ENCODE measurements at regions not wholly inside any gene's neighbourhood (a gene's known extent, or its start where the extent isn't known, plus 50 kb on each side); places are given as distances from the start of the nearest gene placed in this dataset.
A peak's percentile ranks its signal among the peaks of the same experiment; 100 is the strongest.

GRCh38 chr14:51335531-51335930, 95.5 kb downstream of the TMX1 start:
- TF ChIP-seq POLR2AphosphoS5 (IDR thresholded peaks at IDR 0.05) = no peak
- no peak for TF ChIP-seq POLR2A (IDR thresholded peaks at IDR 0.05)
- TF ChIP-seq EP300 (IDR thresholded peaks at IDR 0.05) = no peak
- TF ChIP-seq, protein P1, sequence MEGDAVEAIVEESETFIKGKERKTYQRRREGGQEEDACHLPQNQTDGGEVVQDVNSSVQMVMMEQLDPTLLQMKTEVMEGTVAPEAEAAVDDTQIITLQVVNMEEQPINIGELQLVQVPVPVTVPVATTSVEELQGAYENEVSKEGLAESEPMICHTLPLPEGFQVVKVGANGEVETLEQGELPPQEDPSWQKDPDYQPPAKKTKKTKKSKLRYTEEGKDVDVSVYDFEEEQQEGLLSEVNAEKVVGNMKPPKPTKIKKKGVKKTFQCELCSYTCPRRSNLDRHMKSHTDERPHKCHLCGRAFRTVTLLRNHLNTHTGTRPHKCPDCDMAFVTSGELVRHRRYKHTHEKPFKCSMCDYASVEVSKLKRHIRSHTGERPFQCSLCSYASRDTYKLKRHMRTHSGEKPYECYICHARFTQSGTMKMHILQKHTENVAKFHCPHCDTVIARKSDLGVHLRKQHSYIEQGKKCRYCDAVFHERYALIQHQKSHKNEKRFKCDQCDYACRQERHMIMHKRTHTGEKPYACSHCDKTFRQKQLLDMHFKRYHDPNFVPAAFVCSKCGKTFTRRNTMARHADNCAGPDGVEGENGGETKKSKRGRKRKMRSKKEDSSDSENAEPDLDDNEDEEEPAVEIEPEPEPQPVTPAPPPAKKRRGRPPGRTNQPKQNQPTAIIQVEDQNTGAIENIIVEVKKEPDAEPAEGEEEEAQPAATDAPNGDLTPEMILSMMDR (IDR thresholded peaks at IDR 0.05) = no peak
- 0 to 11% methylated on average over 1 to 2 of the region's 2 CpGs for whole genome bisulfite sequencing, 2 donors (ENCODE audit: low coverage in 1 of 2)
- no peaks in the 10 kb centered on the region for H3K36me3 ChIP-seq
- H3K4me1 ChIP-seq = peaks cover 11 to 50% (median 15%) of the 10 kb centered on the region in 3 donors
- ATAC-seq = peak; percentile 78
- no peak overlapping the region for H3K4me3 ChIP-seq
- H3K9me3 ChIP-seq = no peaks in the 10 kb centered on the region
- peak overlapping the region in 3 of 4 donors; percentile 44 to 71 (median 62) for H3K27ac ChIP-seq
- H3K27me3 ChIP-seq = no peaks in the 10 kb centered on the region

DNA sequence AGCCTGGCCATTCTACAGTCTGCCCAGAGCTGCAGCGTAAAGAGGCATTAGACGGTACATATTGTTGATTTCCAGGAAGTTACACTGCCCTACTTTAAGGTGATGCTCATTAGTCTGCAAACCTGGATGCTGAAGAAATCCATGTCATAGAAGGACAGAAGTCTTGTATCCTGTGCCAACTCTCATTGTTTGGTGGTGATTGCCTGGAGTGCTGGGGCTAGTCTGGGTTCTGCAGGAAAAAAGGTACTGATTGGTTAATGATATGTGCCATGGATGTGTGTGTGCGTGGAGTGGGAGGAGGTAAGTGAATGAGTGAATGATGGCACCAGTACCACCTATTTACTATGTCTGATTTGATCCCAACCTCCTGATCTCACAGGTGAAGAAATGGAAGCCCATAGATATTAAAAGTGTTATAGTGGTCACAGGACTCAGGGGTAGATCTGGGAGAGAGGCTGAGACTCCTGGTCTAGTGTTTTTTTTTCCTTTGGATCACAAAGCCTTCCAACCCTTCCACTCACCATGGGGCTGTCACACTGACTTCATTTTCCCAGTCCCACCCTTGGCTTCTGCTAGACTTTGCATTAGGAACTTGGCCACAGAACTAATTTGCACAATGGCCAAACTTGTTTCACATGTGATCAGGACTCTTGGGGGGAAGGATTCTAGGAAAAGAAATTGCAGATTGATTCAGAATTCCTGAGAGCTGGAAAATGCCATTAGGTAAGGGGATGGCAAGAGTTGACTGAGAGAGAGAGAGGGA, 96.1 kb downstream of the TMX1 start:
- WGBS, 2 donors (ENCODE audit: low coverage in 1 of 2) = 74 to 95% methylated on average over 3 of the region's 3 CpGs
- Histone ChIP-seq H3K4me3 (no peak overlapping the region), H3K9me3 (no peaks in the 10 kb centered on the region), H3K27me3 (no peaks in the 10 kb centered on the region), H3K4me1 (peaks cover 11 to 45% (median 15%) of the 10 kb centered on the region in 3 donors), H3K27ac (peak overlapping the region in 3 of 4 donors; percentile 44 to 71 (median 62)), H3K36me3 (no peaks in the 10 kb centered on the region)
- peak; percentile 35 for ATAC-seq
- TF ChIP-seq, protein P1 (IDR thresholded peaks at IDR 0.05) = no peak
- no peak for TF ChIP-seq POLR2AphosphoS5 (IDR thresholded peaks at IDR 0.05)

DNA sequence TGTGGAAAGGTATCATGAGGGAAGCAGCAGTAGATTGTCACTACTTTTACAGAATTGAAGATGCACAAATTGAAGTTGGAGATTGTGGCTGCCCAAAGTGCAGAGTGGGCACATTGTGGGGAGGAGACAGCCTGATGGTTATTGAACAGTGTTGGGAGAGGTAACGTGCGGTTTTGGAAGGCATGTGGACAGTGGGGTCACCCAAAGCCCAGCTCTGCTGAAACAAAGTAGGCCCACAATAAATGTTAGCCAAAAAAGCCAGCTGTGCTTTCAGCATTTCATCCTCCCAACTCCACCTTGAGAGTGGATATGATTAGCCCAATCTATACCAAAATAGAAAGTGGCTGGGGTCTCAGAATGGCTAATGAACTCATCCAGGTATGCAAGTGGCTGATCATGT, 96.7 kb downstream of the TMX1 start:
- Histone ChIP-seq H3K27ac (peak overlapping the region in 1 of 4 donors; percentile 71), H3K27me3 (no peaks in the 10 kb centered on the region), H3K36me3 (no peaks in the 10 kb centered on the region), H3K4me3 (no peak overlapping the region), H3K4me1 (peaks cover 11 to 45% (median 15%) of the 10 kb centered on the region in 3 donors), H3K9me3 (no peaks in the 10 kb centered on the region)
- 65% methylated on average over 2 of the region's 2 CpGs; no CpG with 5 or more reads in 1 of the 2 donors for WGBS, 2 donors (ENCODE audit: low coverage in 1 of 2)
- no peak for TF ChIP-seq POLR2A (IDR thresholded peaks at IDR 0.05)
- no peak for ATAC-seq

DNA sequence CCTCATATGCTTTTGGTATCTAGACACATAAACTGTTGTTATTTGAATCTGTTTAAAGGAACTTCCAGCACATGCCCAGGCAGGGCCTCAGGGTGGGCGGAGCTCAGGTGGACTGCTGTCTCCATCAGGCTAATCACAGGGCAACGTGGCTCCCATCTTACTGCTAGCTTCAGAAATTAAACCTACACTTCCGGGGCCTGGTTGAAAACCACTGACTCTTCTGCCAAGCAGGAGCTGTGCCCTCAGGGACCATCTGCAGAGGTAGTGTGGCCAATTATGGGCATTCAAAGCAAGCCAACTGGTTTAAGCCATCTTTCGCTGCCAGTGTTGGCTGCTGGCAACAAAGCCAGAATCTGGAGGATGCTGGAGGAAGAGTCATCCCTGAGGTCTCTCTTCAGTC, 97.5 kb downstream of the TMX1 start:
- Histone ChIP-seq H3K36me3 (no peaks in the 10 kb centered on the region), H3K9me3 (no peaks in the 10 kb centered on the region), H3K27ac (no peak overlapping the region), H3K4me1 (peaks cover 11 to 45% (median 15%) of the 10 kb centered on the region in 3 donors), H3K27me3 (no peaks in the 10 kb centered on the region), H3K4me3 (no peak overlapping the region)
- TF ChIP-seq POLR2AphosphoS5 (IDR thresholded peaks at IDR 0.05) = no peak
- TF ChIP-seq EP300 (IDR thresholded peaks at IDR 0.05) = no peak
- TF ChIP-seq, protein P1 (IDR thresholded peaks at IDR 0.05) = no peak
- no peak for TF ChIP-seq POLR2A (IDR thresholded peaks at IDR 0.05)
- WGBS, 2 donors (ENCODE audit: low coverage in 1 of 2) = 95% methylated on average over 3 of the region's 4 CpGs; no CpG with 5 or more reads in 1 of the 2 donors
- no peak for ATAC-seq

- 93 to 100% methylated on average over 2 of the region's 2 CpGs for WGBS, 2 donors (ENCODE audit: low coverage in 1 of 2)
- no peaks in the 10 kb centered on the region for H3K9me3 ChIP-seq
- no peaks in the 10 kb centered on the region for H3K36me3 ChIP-seq
- TF ChIP-seq, protein P1 (IDR thresholded peaks at IDR 0.05) = no peak
- TF ChIP-seq POLR2A (IDR thresholded peaks at IDR 0.05) (no peak), POLR2AphosphoS5 (IDR thresholded peaks at IDR 0.05) (no peak), EP300 (IDR thresholded peaks at IDR 0.05) (no peak)
- no peak overlapping the region for H3K27ac ChIP-seq
- no peak overlapping the region for H3K4me3 ChIP-seq
- peaks cover 0 to 8% (median 0%) of the 10 kb centered on the region in 3 donors for H3K4me1 ChIP-seq
- ATAC-seq = no peak
- H3K27me3 ChIP-seq = no peaks in the 10 kb centered on the region
Measured at GRCh38 chr14:51341338-51341737, 101.3 kb downstream of the TMX1 start.
